ENCODE measurements at regions not wholly inside any gene's neighbourhood (a gene's known extent, or its start where the extent isn't known, plus 50 kb on each side); places are given as distances from the start of the nearest gene placed in this dataset.
A peak's percentile ranks its signal among the peaks of the same experiment; 100 is the strongest.

GRCh38 chr17:77449908-77450741 is 309.4 kb downstream of the SEC14L1 start (continued):
- TF ChIP-seq FOXP4 (CRISPR knock-in tag; IDR thresholded peaks at IDR 0.05) (peak; percentile 10; the same call in 1 of the 2 replicates), ZFP36L1 (CRISPR knock-in tag; IDR thresholded peaks at IDR 0.05) (0 out of 2 replicates have a peak, but pooled peaks have one; percentile 8), RERE (CRISPR knock-in tag; IDR thresholded peaks at IDR 0.05; ENCODE audit: low read depth) (no peak), ZSCAN31 (CRISPR knock-in tag; IDR thresholded peaks at IDR 0.05; ENCODE audit: low read depth) (no peak), JUND (CRISPR knock-in tag; IDR thresholded peaks at IDR 0.05) (peak; percentile 91), IRF9 (CRISPR knock-in tag; IDR thresholded peaks at IDR 0.05; ENCODE audit: borderline replicate concordance) (no peak; the same call in 1 of the 2 replicates), PRDM15 (CRISPR knock-in tag; IDR thresholded peaks at IDR 0.05) (no peak), KDM4B (CRISPR knock-in tag; IDR thresholded peaks at IDR 0.05) (no peak; the same call in 1 of the 2 replicates), KDM6A (CRISPR knock-in tag; IDR thresholded peaks at IDR 0.05; ENCODE audit: low read depth) (peak; percentile 41; the same call in 1 of the 2 replicates), PBX2 (CRISPR knock-in tag; IDR thresholded peaks at IDR 0.05) (peak; percentile 79; the same call in 1 of the 2 replicates), ZBTB43 (CRISPR knock-in tag; conservative IDR thresholded peaks at IDR 0.05) (no peak), RXRA (CRISPR knock-in tag; IDR thresholded peaks at IDR 0.05) (no peak; the same call in 1 of the 2 replicates), ZNF333 (CRISPR knock-in tag; IDR thresholded peaks at IDR 0.05; ENCODE audit: borderline replicate concordance) (peak; percentile 25; the same call in 1 of the 2 replicates)

Data from HepG2 (cell line).